ENCODE measurements at regions not wholly inside any gene's neighbourhood (a gene's known extent, or its start where the extent isn't known, plus 50 kb on each side); places are given as distances from the start of the nearest gene placed in this dataset.

DNA sequence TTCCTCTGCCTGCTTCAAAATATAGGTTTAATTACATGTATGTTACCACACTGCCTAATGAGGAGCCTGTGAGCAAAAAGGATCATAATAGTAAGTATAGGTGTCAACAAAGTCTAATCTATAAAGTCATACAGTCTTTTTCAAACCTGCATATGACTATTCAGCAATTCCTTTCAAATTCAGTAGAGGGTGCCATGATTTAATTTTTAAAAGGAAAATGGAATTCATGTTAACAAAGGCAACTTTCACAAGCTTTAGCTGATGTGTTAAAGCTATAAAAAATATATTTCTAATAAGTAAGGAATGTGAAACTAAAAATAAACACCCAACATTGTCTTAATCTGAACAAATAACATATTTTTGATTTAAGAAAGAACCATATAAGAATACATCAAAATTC is 52.1 kb downstream of the MPP7 start:
- DNase-seq = no peak

DNA sequence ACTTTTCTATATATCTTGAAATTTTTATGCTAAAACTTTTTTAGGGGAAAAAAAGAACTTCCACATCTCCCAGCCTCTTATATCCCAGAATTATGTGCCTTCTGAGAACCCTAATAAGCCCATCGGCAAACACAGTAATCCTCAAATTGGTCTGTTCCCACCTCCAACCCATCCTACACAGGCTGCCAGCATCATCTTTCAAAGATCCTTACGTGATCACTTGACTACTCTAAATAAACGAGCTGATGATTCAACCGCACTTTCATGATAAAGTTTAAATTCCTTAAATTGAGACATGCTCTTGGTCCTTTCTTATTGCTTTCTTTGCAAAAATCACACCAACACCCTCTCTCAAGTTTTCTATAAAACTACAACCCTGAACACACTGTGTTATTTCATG is 52.5 kb downstream of the MPP7 start:
- no peak for DNase-seq

DNA sequence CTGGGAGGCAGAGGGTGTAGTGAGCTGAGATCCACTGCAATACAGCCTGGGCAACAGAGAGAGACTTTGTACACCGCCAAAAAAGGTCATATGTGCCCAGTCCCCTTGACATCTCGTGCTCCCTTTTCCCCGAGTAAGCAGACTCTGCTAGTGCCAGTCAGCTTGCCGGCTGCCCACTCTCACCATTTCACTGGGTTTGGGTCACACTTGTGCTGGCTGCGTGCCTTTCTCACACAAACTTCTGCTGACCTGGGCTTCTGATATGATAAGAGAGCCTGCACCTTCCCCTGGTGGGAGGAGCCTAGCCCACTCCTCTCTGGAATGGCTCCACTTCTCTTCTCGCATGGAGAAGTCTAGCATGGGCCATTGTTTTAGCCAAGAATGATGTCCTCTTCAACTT is 53.4 kb downstream of the MPP7 start:
- no peak for DNase-seq

DNA sequence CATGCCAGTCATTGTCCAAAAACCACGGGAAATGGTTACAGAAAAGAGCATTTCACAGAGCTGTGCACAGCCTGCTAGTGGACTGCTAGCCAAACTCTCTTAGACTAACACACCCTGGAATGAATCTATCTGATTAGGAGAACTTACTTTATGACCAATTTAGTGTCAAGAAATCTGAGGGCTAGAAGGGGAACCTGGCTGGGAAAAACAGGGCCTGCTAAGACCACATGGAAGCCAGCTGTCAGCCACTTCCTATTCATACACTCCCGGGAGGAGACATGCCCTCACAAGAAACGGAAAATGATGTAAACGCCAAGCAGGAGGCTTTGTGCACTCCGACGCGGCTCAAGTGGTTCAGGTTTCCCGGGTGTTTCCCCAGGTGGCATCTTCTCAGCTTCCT is 54.8 kb downstream of the MPP7 start:
- DNase-seq = no peak

DNA sequence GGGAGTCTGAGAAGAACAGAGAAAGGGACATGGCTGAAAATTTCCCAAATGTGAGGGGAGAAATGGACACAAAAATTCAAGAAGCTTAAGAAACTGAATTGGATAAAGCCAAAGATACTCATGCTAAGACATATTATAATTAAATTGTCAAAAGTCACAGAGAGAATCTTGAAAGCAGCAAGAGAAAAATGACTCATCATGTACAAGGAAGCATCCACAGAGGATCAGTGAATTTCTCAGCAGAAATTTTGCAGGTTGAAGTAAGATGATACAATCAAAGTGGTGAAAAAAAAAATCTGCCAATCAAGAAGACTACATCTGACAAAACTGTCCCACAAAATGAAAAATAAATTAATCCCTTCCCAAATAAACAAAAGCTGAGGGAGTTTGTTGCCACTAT is 56.8 kb downstream of the MPP7 start:
- DNase-seq = no peak

DNA sequence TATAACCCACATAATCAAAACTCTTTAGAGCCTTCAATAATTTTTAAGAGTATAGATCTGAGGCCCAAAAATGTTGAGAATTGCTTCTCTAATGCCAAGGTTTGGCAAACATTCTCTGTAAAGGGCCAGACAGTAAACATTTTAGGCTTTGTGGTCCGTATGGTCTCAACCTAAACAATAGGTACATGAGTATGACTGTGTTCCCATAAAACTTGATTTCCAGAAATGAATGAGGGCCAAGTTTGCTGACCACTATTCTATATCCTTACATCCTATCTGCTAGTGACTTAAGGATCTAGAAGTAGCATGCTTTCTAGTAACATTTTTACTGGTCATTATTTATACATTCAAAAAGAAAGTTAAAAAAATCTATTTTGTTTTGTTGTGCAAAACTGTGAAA is 58.9 kb downstream of the MPP7 start:
- DNase-seq = no peak

DNA sequence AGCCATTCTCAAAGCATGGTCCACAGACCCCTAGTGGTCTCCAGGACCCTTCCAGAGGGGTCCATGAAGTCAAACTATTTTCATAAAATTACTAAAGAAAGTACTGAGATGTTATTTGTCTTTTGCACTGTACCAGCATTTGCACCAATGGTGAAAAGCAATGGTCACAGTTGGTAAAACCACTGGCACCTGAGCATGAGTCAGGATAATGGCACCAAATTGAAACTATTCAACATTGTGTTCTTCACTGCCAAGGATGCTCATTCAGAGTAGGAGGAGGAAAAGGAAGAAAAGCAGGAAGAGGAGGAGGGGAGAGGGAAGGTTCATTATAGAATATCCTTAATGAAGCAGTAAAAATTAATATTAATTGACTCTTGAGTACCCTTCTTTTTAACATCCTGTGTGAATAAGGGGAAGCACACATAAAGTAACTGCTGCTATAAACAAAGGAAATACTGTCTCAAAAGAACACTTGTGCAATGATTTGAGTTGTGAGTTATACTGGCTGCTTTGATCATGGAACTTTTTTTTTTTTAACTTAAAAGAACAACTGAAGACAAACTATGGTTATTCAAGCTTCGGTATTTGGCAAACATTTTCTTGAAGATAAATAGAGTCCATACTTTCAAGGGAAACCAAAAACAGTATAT is 60.2 kb downstream of the MPP7 start:
- DNase-seq = no peak

DNA sequence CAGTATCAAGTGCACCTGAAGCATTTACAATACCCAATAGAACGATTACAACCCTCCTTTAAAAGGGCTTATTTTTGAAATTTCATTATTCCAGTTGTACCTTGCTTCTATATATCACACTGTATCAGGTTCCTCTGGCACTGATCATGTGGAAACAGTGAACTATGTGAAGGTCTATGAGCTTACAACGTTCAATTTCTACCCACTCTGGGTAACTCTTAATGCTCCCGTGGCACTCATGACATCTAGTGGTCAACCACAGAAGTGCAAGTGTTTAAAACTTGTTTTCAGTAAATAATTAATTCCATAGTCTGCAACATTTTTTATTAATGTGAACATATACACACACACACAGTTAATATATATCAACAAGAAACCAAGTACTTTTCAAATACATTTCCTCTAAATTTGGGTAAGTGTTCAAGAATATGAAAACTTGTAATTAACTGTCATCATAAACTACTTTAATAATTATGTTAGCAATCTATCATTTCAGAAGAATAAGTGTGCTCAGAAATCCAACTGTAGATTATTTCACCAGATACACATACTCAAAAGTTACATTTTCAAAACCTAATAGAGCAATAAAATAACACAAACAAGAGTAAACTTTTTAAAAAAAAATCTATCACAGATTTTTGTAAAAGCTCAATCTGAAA is 61.0 kb downstream of the MPP7 start:
- peak in 1 of 56 donors; percentile 34 for DNase-seq

DNA sequence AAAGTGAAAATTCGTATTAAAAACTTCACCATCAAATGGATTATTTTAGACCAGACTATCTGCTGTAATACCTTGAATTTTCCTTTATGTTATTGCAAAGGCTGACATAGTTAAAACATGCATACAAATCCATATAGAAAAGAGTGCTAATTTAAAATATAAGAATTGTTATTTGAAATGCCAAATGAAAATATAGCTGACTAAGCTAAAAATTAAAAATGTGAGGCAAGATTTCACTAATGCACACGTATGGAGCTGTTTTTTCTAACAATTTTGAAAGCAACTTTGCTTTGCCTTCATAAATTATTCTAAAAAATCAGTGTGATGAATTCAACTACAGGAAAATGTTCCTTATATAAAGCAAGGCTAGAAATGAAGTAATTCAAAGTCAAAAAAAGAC is 62.5 kb downstream of the MPP7 start:
- no peak for DNase-seq

DNA sequence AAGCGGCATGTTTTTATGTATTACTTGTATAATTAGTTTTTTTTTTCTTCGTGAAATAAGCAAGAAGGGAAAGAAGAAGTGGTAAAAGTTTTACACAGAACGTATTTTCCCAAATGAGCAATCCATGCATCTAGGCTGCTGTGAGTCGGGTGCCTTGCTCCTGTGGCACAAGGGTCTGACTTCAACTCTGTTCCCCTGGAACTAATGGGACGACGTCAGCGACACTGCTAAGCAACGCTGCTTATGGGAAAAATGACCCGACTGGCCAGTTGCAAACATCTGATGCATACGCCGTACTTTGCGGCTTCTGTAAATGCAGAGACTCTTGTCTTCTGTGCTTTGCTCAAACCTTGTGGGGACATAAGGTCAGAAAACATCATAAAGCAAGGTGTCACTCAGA is 66.3 kb downstream of the MPP7 start:
- DNase-seq = no peak

DNA sequence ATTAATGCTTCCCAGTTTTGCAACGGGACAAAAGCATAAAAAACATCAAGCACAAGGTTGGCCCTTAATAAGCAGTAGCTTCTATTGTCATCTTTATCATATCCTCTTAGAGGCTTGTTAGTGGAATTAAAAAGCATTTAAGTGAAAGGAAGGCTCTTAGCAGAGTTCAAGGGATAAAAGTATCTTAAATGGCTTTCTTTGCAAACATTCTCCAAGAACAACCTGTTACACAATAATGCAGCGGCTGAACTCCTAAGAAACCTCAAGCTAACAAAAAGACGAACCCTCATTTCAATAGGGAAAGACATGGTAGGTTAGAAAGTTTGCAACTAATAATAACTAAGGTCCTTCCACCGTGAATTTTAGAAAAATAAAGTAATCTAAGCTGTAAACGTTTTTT is 82.1 kb downstream of the MPP7 start:
- DNase-seq = no peak

DNA sequence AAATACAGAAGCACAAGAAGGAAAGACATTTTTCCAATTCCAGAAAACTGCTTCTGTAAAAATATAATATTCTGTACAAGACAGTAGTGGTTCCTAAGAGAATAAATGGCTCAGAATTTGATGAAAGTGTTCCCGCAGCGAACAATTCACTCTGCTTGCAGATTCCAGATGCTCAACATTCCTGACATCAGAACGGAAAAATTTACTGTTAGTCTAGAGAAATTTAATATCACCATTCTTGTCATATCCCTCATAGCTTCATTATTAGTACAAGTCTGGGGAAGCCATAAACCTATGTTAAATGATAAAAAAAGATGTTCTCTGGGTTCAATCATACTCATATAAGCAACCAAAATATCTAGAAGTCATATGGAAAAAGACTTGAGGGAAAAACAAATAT is 83.6 kb downstream of the MPP7 start:
- DNase-seq = no peak

DNA sequence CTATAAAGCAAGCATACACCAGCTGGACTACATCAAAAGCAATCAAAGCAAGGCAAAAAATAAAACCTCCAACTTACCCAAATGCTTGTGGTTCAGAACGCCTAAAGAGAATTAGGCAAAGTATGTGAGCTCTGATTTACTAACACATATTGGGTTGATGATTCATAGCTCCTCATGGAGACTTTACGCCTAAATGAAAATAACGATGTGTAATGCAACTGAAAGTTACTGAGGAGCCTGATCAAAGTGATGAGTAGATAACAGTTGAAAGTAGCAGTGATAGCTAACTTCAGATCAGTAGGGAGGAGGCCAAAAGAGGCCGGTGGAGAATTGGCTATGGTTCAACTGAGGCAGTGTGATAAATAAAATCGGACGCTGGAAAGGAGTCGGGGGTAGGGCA is 85.0 kb downstream of the MPP7 start:
- DNase-seq = no peak

DNA sequence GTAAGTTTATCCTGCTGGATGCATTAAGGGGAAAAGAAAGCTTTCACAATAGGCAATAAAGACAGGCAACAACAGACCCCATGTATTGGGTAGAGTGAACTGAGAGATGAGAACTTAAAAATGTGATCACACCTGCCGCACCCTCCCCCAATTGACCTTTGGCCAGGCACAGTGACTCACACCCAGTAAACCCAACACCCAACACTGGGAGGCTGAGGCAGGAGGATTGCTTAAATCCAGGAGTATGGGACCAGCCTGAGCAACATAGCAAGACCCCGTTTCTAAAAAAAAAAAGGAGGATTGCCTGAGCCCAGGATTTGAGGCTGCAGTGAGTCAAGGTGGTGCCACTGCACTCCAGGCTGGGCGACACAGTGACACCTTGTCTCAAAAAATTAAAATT is 86.9 kb downstream of the MPP7 start:
- DNase-seq = no peak

DNA sequence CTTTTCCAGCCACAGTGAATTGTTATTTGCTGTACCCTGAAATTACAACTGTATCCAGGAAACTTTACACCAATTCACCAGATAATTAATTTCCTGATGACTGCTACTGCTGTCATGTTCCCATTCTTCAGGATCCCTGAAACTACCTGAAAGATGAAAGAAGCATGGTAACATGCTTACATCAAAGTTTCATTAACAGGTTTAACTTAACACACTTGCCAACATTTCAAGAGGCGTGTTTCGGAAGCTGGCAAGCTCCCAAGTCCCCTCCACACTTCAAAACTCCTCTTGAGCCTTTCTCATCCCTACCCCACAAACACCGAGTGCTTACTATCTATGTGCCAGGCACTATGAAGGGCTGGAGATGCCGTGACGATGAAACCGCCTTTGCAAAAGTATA is 88.6 kb downstream of the MPP7 start:
- no peak for DNase-seq

DNA sequence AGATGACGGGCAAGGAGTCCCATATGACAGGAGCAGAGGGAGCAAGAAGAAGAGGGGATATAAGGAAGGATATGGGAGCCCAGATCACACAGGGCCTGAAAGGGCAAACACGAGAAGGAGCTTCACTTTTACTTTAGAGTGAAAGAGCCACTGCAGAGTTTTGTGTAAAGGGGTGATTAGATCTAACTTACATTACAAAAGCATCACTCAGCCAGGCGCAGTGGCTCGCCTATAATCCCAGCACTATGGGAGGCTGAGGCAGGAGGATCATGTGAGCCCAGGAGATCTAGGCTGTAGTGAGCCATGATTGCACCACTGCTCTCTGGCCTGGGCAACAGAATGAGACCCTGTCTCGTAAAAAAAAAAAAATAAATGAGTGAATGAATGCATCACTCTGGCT is 91.1 kb downstream of the MPP7 start:
- DNase-seq = no peak

DNA sequence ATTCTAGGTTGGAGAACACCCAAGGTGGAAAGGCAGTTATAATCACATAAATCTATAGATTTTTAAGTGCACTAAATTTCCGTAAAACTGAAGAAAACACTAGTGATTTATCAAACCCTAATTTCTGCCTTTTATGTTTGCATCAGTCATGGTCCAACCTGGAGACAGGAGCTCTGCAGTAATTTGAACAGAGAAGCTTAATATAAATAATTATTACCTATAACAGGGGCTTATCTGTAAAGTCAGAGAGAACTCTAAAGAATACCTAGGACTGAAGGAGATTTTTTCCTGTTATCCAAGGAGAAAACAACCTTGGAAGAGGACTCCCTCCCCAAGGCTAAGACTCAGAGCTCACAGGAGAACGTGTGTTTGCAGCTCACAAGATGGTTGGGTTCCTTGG is 95.1 kb downstream of the MPP7 start:
- no peak for DNase-seq

DNA sequence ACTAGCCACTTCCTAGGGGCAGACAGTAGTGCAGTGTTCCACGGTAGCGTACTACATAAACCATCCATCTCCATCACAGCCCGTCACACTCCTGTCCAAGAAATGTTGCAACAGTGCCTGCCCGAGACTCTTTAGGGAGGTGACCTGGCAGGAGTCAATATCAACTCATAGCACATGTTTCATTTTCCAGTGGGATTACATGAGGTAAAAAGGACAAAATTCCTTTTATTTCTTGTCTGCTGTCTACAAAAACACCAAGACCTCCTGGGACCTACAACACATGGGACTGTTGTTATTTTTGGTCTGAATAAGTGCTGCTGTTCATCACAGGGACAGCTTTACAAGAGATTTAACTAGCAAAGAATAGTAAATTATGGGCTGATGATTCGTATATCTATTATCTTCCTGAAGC is 99.9 kb downstream of the MPP7 start:
- DNase-seq = no peak

DNA sequence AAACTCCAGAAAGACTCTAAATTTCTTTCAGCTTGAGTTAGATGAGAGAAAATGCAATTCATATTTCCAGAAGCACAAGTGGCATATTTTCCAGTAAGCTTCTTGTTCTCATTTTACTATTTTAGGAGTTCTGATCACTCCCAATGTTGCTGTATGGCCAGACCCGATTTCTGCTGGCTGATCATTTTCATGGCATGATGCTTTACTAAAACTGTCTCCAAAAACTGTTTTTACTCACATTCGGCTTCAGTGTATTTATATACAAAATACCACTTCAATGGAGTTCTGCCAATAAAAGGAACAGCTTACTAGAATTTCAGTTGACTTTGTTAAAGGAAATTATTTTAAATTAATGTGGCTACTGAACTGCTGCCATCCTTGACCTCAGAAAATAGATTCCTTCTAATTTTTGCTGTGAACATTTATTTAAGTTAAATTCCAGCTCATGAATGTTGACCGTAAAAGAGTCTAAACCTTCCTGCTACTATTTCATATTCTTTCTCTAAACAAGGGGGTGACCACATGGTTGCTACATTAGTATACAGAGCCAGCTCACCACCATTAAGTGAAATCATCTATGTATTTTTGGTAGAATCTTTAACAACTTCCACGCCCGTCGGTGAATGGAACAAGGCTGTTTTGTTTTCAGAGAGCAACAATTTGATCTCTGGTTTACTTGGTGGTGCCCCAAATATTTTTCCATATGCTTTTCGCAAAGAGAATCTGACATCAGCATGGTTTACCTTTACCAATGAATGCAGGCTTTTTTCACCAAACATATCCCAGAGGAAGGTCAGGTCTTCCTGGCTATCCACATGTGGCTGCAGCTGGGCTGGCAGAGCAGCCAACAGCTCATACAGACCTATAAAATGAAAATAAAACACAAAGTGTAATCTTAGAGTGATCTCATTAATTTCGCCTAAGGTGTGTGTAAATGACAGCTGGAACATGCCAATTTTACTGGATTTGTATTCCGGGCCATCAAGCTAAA is 101.2 kb downstream of the MPP7 start:
- DNase-seq = no peak

DNA sequence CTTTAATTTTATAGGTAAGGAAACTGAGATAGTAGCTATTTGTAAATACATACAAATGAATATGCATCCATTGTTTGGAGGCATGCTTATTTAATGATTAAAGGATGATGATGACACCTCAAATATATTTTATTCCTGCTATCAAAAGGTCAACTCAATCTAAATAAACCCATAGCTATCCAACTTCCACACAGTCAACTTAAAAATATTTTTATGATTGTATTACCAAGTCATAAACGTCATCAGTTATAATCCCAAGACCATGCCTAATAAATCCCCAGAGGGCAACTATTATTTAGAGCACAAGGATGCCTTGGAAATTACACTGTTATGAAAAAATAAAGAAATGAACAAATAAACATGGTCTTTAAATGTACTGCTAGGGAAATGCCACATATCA is 102.1 kb downstream of the MPP7 start:
- no peak for DNase-seq

DNA sequence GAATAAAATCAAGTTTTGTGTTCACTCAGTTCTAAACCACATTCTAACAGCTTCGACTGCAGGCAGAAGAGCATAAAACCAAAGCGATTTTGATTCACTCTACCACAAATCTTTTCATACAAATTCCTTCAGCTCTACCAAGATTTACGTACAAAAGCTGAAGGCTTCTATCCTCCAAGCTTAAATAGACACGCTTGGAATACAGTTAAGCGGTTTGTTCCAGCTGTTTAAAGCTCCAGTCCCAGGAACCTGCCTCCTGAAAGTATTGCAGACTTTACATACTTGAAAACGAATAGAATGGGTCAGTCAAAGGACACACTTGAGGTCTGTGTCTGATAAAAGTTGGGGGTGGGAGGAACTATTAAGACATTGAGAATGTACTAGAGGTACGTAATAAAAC is 102.9 kb downstream of the MPP7 start:
- DNase-seq = no peak

DNA sequence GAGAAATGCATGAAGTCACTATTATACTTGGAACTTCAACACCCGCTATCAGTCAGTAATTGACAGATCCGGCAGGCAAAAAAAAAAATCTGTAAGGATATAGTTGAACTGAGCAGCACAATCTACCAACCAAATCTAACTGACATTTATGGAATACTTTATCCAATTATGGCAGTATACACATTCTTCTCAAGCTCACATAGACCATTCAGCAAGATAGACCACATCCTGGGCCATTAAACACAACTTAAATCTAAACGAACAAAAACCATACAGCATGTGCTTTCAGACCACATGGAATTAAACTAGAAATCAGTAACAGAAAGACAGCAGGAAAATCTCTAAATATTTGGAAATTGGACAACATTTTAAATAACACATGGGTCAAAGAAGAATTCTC is 112.7 kb downstream of the MPP7 start:
- no peak for DNase-seq

DNA sequence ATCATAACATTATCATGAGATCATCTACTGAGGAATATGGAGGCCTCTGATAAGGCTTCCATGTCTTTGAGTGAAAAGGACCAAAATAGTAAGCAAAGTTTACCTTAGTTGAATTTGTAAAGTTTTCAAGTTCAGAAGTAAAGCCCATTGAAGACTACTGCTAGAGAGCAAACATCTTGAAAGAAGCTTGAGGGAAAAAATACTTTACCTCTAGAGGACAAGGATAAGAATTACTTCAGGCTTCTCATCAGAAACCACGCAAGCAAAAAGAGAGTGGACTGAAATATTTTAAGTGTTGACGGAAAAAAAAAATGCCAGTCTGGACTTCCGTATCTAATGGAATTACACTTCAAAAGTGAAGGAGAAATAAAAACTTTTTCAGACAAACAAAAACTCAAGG is 114.3 kb downstream of the MPP7 start:
- no peak for DNase-seq

All from nucleus accumbens (tissue), 56 donors.